IMR-90 (cell line): ENCODE measurements at regions not wholly inside any gene's neighbourhood (a gene's known extent, or its start where the extent isn't known, plus 50 kb on each side); places are given as distances from the start of the nearest gene placed in this dataset.
"Not testable (repeated sequence)": the region's sequence is repeated elsewhere in the genome, so short reads cannot be mapped to it uniquely, and the experiment has no call there.

Experiments used
- ATAC-seq: fragments of 200-7000 bp; cut with Tn5 transposase; 2 replicates; pipeline ENCODE4 v1.9.1; 2020; ENCODE audit warnings: low read depth, mild to moderate bottlenecking, moderate library complexity
- BruUV-seq: library from RNA; stranded (reverse); fragments of 400-500 nt; replicated peaks from 2 replicates; lab custom pipeline; 2021; lab: Mats Ljungman, UMichigan
- CTCF ChIA-PET: fragments of 300-600 bp; formaldehyde crosslinking; extraction: SDS; loops from one replicate; lab custom pipeline; 2021; ENCODE audit warnings: antibody characterized with exemption; lab: Yijun Ruan, JAX
- POLR2A ChIA-PET: fragments of 300-600 bp; sonication (Branson Sonifier 250); formaldehyde crosslinking; loops from one replicate; lab custom pipeline; 2022; ENCODE audit warnings: antibody characterized with exemption; ENCODE audit not compliant: unreplicated experiment; lab: Charles Lee
- DNase-seq: peaks from one replicate; pipeline ENCODE4 v3.0.0; 2013
- H2AFZ ChIP-seq: replicated peaks from 2 replicates; pipeline ENCODE3; 2013; ENCODE audit warnings: low read length, mild to moderate bottlenecking; ENCODE audit not compliant: poor library complexity
- H2AK5ac ChIP-seq: 2 replicates; pipeline ENCODE4 v1.6.1; 2013; ENCODE audit warnings: low read depth, low read length, inconsistent platforms
- H2AK9ac ChIP-seq: replicated peaks from 2 replicates; pipeline ENCODE3; 2013; ENCODE audit warnings: mild to moderate bottlenecking, low read depth, low read length, moderate library complexity; ENCODE audit not compliant: poor library complexity
- H2BK120ac ChIP-seq: 2 replicates; pipeline ENCODE4 v1.6.1; 2013; ENCODE audit warnings: low read depth, low read length, inconsistent platforms
- H2BK15ac ChIP-seq: 3 replicates; pipeline ENCODE4 v1.6.1; 2013; ENCODE audit warnings: low read depth, low read length, inconsistent platforms
- H2BK20ac ChIP-seq: 2 replicates; pipeline ENCODE4 v1.6.1; 2013; ENCODE audit warnings: low read depth, mild to moderate bottlenecking, inconsistent platforms, low read length, moderate library complexity
- H2BK5ac ChIP-seq: 2 replicates; pipeline ENCODE4 v1.6.1; 2013; ENCODE audit warnings: mild to moderate bottlenecking, low read depth, low read length, inconsistent platforms; ENCODE audit not compliant: poor library complexity, severe bottlenecking
- H3K14ac ChIP-seq: replicated peaks from 2 replicates; pipeline ENCODE4 v1.6.1; 2013; ENCODE audit warnings: low read depth, low read length, inconsistent platforms
- H3K18ac ChIP-seq: 2 replicates; pipeline ENCODE4 v1.6.1; 2013; ENCODE audit warnings: low read depth, low read length, control low read depth
- H3K23ac ChIP-seq: 2 replicates; pipeline ENCODE4 v1.6.1; 2013; ENCODE audit warnings: low read depth, low read length, inconsistent platforms
- H3K27ac ChIP-seq: 2 replicates; pipeline ENCODE4 v1.5.1; 2013; ENCODE audit warnings: mild to moderate bottlenecking, control low read depth, low read length; ENCODE audit not compliant: insufficient read depth
- H3K27me3 ChIP-seq: 2 replicates; pipeline ENCODE4 v1.6.1; 2013; ENCODE audit warnings: low read length; ENCODE audit not compliant: control insufficient read depth, insufficient read depth
- H3K36me3 ChIP-seq: 2 replicates; pipeline ENCODE4 v1.6.1; 2013; ENCODE audit warnings: low read length, mixed read lengths; ENCODE audit not compliant: control insufficient read depth, insufficient read depth
- H3K4ac ChIP-seq: 2 replicates; pipeline ENCODE4 v1.6.1; 2013; ENCODE audit warnings: low read depth, low read length, inconsistent platforms
- H3K4me1 ChIP-seq: 2 replicates; pipeline ENCODE4 v1.6.1; 2013; ENCODE audit warnings: low read length, mixed read lengths; ENCODE audit not compliant: control insufficient read depth, insufficient read depth
- H3K4me2 ChIP-seq: 2 replicates; pipeline ENCODE4 v1.6.1; 2013; ENCODE audit warnings: low read depth, mild to moderate bottlenecking, control low read depth, low read length, moderate library complexity
- H3K4me3 ChIP-seq: 2 replicates; pipeline ENCODE4 v1.5.1; 2013; ENCODE audit warnings: low read depth, mild to moderate bottlenecking, control low read depth, low read length, moderate library complexity; ENCODE audit not compliant: insufficient read depth
- H3K56ac ChIP-seq: 2 replicates; pipeline ENCODE4 v1.6.1; 2013; ENCODE audit warnings: low read length, inconsistent platforms; ENCODE audit not compliant: insufficient read depth; ENCODE audit errors: extremely low read depth
- H3K79me1 ChIP-seq, 2 experiments: 2 replicates each; pipeline ENCODE4 v1.6.1; 2013; ENCODE audit warnings: low read length in 2 of 2, inconsistent platforms in 1 of 2, low read depth in 1 of 2
- H3K9ac ChIP-seq: 2 replicates; pipeline ENCODE4 v1.6.1; 2013; ENCODE audit warnings: low read depth, low read length, control low read depth
- H3K9me1 ChIP-seq: 2 replicates; pipeline ENCODE4 v1.6.1; 2013; ENCODE audit warnings: low read length, inconsistent platforms; ENCODE audit not compliant: insufficient read depth
- H3K9me3 ChIP-seq: 2 replicates; pipeline ENCODE4 v1.6.1; 2013; ENCODE audit warnings: low read length; ENCODE audit not compliant: control insufficient read depth, insufficient read depth
- H4K20me1 ChIP-seq: 2 replicates; pipeline ENCODE4 v1.6.1; 2013; ENCODE audit warnings: low read length, inconsistent platforms; ENCODE audit not compliant: insufficient read depth
- H4K5ac ChIP-seq: 2 replicates; pipeline ENCODE4 v1.6.1; 2013; ENCODE audit warnings: mild to moderate bottlenecking, low read depth, low read length, control low read depth
- H4K8ac ChIP-seq, 2 experiments: 2 replicates each; pipeline ENCODE4 v1.6.1; 2013; ENCODE audit warnings: low read depth in 2 of 2, low read length in 2 of 2, control low read depth in 1 of 2, inconsistent platforms in 1 of 2
- H4K91ac ChIP-seq: 2 replicates; pipeline ENCODE4 v1.6.1; 2013; ENCODE audit warnings: low read depth, low read length, inconsistent platforms; ENCODE audit not compliant: insufficient read depth
- WGBS, 2 experiments: methylation state at CpG; one replicate each; pipeline versions ENCODE4 v1.1.5 to v1.1.7; 2013; ENCODE audit warnings: missing lambda C conversion rate in 2 of 2; ENCODE audit not compliant: insufficient read length in 1 of 2; ENCODE audit errors: extremely low coverage in 2 of 2; 5-methylcytosine and 5-hydroxymethylcytosine counted together
- dilution Hi-C: fragments of 300-500 bp; cut with HindIII; formaldehyde crosslinking; loops from one replicate; pipeline ENCODE4 v1.14.3; 2018; ENCODE audit warnings: low sequenced_read_pairs; ENCODE audit not compliant: unreplicated experiment
- in situ Hi-C: fragments of 300-500 bp; cut with MboI; formaldehyde crosslinking; loops from 3 replicates; pipeline ENCODE4 v1.14.3; 2019; ENCODE audit warnings: low sequenced_read_pairs, inconsistent platforms, mixed read lengths
- intact Hi-C: fragments of 100-400 bp; cut with micrococcal nuclease; formaldehyde crosslinking; loops from 2 replicates; pipeline ENCODE4 v1.10.0; 2022

GRCh38 chr10:45904070-45904469 lies 56.8 kb upstream of the AGAP4 start:
- H3K36me3 ChIP-seq, H3K4me2 ChIP-seq, H4K5ac ChIP-seq, intact Hi-C loops, H3K9me1 ChIP-seq, H2BK5ac ChIP-seq, H3K27me3 ChIP-seq, H2BK120ac ChIP-seq, dilution Hi-C loops, H2AK9ac ChIP-seq, H3K4me3 ChIP-seq, H2BK15ac ChIP-seq, H4K8ac ChIP-seq, H3K9ac ChIP-seq, CTCF ChIA-PET, H3K9me3 ChIP-seq, H2BK20ac ChIP-seq, H3K4me1 ChIP-seq, H3K14ac ChIP-seq, ATAC-seq, POLR2A ChIA-PET, H3K27ac ChIP-seq, BruUV-seq, H2AFZ ChIP-seq, H3K18ac ChIP-seq, H3K4ac ChIP-seq, H2AK5ac ChIP-seq, H4K91ac ChIP-seq, DNase-seq, H3K56ac ChIP-seq, H4K20me1 ChIP-seq, H3K23ac ChIP-seq, in situ Hi-C loops, H3K79me1 ChIP-seq: not testable (repeated sequence)
- WGBS, 2 experiments, result no CpG with 5 or more reads among the region's 2 CpGs

- dilution Hi-C loops, CTCF ChIA-PET, H3K9me1 ChIP-seq: not testable (repeated sequence)
These were observed 59.1 kb upstream of the TIMM23 start for GRCh38 chr10:45913205-45913604.

More at GRCh38 chr10:45913205-45913604, 59.1 kb upstream of the TIMM23 start:
- H3K14ac ChIP-seq, H2BK5ac ChIP-seq, BruUV-seq, H3K4me2 ChIP-seq, in situ Hi-C loops, POLR2A ChIA-PET, H2BK120ac ChIP-seq, H3K23ac ChIP-seq, H3K4me3 ChIP-seq, H3K56ac ChIP-seq, H4K91ac ChIP-seq, DNase-seq, H3K9me3 ChIP-seq, H4K20me1 ChIP-seq, H3K18ac ChIP-seq, H2AK5ac ChIP-seq, H4K5ac ChIP-seq, H3K4ac ChIP-seq, H3K36me3 ChIP-seq, H3K4me1 ChIP-seq, H3K27me3 ChIP-seq, H2AK9ac ChIP-seq, H2BK20ac ChIP-seq, H2BK15ac ChIP-seq, H3K9ac ChIP-seq, H3K79me1 ChIP-seq, intact Hi-C loops, H4K8ac ChIP-seq, H3K27ac ChIP-seq, H2AFZ ChIP-seq, ATAC-seq: not testable (repeated sequence)
- WGBS, 2 experiments, result no CpG with 5 or more reads among the region's 3 CpGs
